Liver (tissue), 8 donors: ENCODE measurements at regions not wholly inside any gene's neighbourhood (a gene's known extent, or its start where the extent isn't known, plus 50 kb on each side); places are given as distances from the start of the nearest gene placed in this dataset.

Experiments
- DNase-seq: peaks from one replicate; pipeline ENCODE4 v3.0.0-alpha.2; 2017; ENCODE audit warnings: low spot score
- H3K27ac ChIP-seq, 2 donors: one replicate each; pipeline ENCODE4 v1.7.0; 2013; ENCODE audit warnings: inconsistent platforms in 2 of 2, low read length in 2 of 2, control low read depth in 1 of 2, low read depth in 1 of 2, mild to moderate bottlenecking in 1 of 2
- H3K27me3 ChIP-seq, 4 donors: one replicate each; pipeline versions ENCODE4 v1.6.1 to v1.7.0; 2013; ENCODE audit warnings: low read length in 3 of 4, inconsistent platforms in 1 of 4, mild to moderate bottlenecking in 1 of 4, moderate library complexity in 1 of 4; ENCODE audit not compliant: control insufficient read depth in 4 of 4, insufficient read depth in 4 of 4
- H3K36me3 ChIP-seq, 4 donors: one replicate each; pipeline versions ENCODE4 v1.6.1 to v1.7.0; 2013; ENCODE audit warnings: low read length in 3 of 4, mild to moderate bottlenecking in 3 of 4, low read depth in 1 of 4, moderate library complexity in 1 of 4; ENCODE audit not compliant: control insufficient read depth in 4 of 4, insufficient read depth in 3 of 4
- H3K4me1 ChIP-seq, 4 donors: one replicate each; pipeline versions ENCODE4 v1.6.1 to v1.7.0; 2013; ENCODE audit warnings: low read length in 3 of 4, mild to moderate bottlenecking in 3 of 4, moderate library complexity in 1 of 4; ENCODE audit not compliant: control insufficient read depth in 4 of 4, insufficient read depth in 4 of 4
- H3K4me3 ChIP-seq, 3 donors: one replicate each; pipeline versions ENCODE4 v1.6.1 to v1.7.0; 2013; ENCODE audit warnings: low read length in 3 of 3, control low read depth in 1 of 3, low read depth in 1 of 3, mild to moderate bottlenecking in 1 of 3
- H3K9ac ChIP-seq, 2 donors: one replicate each; pipeline ENCODE4 v1.7.0; 2013; ENCODE audit warnings: low read length in 2 of 2, mild to moderate bottlenecking in 2 of 2, moderate library complexity in 2 of 2, control low read depth in 1 of 2, low read depth in 1 of 2
- H3K9me3 ChIP-seq, 4 donors: one replicate each; pipeline versions ENCODE4 v1.6.1 to v1.7.0; 2013; ENCODE audit warnings: low read length in 3 of 4; ENCODE audit not compliant: control insufficient read depth in 4 of 4
- ATF3 ChIP-seq: IDR thresholded peaks from 2 replicates; pipeline ENCODE4 v1.6.1; 2016; ENCODE audit warnings: antibody characterized with exemption
- CTCF ChIP-seq: fragments of 150-350 bp; IDR thresholded peaks from 2 replicates; pipeline ENCODE4 v1.5.1; 2017; ENCODE audit warnings: improper control_type of control experiment, low read depth, low read length; ENCODE audit not compliant: missing input control
- EGR1 ChIP-seq, 2 donors: IDR thresholded peaks; 2 replicates each; pipeline ENCODE4 v1.6.1; 2016 to 2018; ENCODE audit warnings: antibody characterized with exemption in 2 of 2, low read depth in 2 of 2
- FOXA1 ChIP-seq: IDR thresholded peaks from 2 replicates; pipeline ENCODE4 v1.6.1; 2016; ENCODE audit warnings: antibody characterized with exemption
- FOXA2 ChIP-seq: IDR thresholded peaks from 2 replicates; pipeline ENCODE4 v1.6.1; 2016; ENCODE audit warnings: antibody characterized with exemption
- GABPA ChIP-seq, 2 donors: IDR thresholded peaks in 1 of 2; conservative IDR thresholded peaks in 1 of 2; 2 replicates each; pipeline ENCODE4 v1.6.1; 2016; ENCODE audit warnings: antibody characterized with exemption in 2 of 2, mild to moderate bottlenecking in 1 of 2, moderate library complexity in 1 of 2
- HNF4A ChIP-seq, 2 donors: conservative IDR thresholded peaks; 2 replicates each; pipeline ENCODE4 v1.6.1; 2016; ENCODE audit warnings: antibody characterized with exemption in 2 of 2, mild to moderate bottlenecking in 2 of 2
- HNF4G ChIP-seq: IDR thresholded peaks from 2 replicates; pipeline ENCODE4 v1.6.1; 2016; ENCODE audit warnings: antibody characterized with exemption
- MAX ChIP-seq: IDR thresholded peaks from 2 replicates; pipeline ENCODE4 v1.6.1; 2016; ENCODE audit warnings: antibody characterized with exemption
- NR2F2 ChIP-seq: IDR thresholded peaks from 2 replicates; pipeline ENCODE4 v1.6.1; 2016; ENCODE audit warnings: antibody characterized with exemption
- RAD21 ChIP-seq, 2 donors: IDR thresholded peaks; 2 replicates each; pipeline ENCODE4 v1.6.1; 2016; ENCODE audit warnings: antibody characterized with exemption in 2 of 2, mild to moderate bottlenecking in 2 of 2
- REST ChIP-seq: IDR thresholded peaks from 2 replicates; pipeline ENCODE4 v1.6.1; 2016; ENCODE audit warnings: antibody characterized with exemption, mild to moderate bottlenecking
- RXRA ChIP-seq, 2 donors: IDR thresholded peaks; 2 replicates each; pipeline ENCODE4 v1.6.1; 2017 to 2018; ENCODE audit warnings: antibody characterized with exemption in 2 of 2, mild to moderate bottlenecking in 1 of 2
- SP1 ChIP-seq: IDR thresholded peaks from 2 replicates; pipeline ENCODE4 v1.6.1; 2018; ENCODE audit warnings: antibody characterized with exemption, mild to moderate bottlenecking
- TAF1 ChIP-seq: conservative IDR thresholded peaks from 2 replicates; pipeline ENCODE4 v1.6.1; 2016; ENCODE audit warnings: antibody characterized with exemption, mild to moderate bottlenecking
- YY1 ChIP-seq: IDR thresholded peaks from 2 replicates; pipeline ENCODE4 v1.6.1; 2016; ENCODE audit warnings: antibody characterized with exemption, mild to moderate bottlenecking
- ZBTB33 ChIP-seq: IDR thresholded peaks from 2 replicates; pipeline ENCODE4 v1.6.1; 2016; ENCODE audit warnings: antibody characterized with exemption
- WGBS: extraction: QIAGEN DNeasy Blood & Tissue Kit; methylation state at CpG from one replicate; pipeline ENCODE4 v1.1.7; 2013; 5-methylcytosine and 5-hydroxymethylcytosine counted together
- donor health status: healthy.
- donor health status: healthy.
- donor health status: healthy.
- donor health status: healthy.
- donor health status: healthy.

- no peak for TF ChIP-seq SP1
- no peak for TF ChIP-seq FOXA2
- TF ChIP-seq HNF4G = no peak
- TF ChIP-seq RAD21 (IDR thresholded peaks at IDR 0.05) = no peak
- no peak for TF ChIP-seq ZBTB33
- TF ChIP-seq MAX = no peak
- no peak for TF ChIP-seq RXRA (IDR thresholded peaks at IDR 0.05)
- TF ChIP-seq FOXA1 = no peak
- TF ChIP-seq EGR1 (IDR thresholded peaks at IDR 0.05; ENCODE audit: low read depth in 2 of 2) = no peak
- no peak for TF ChIP-seq TAF1
- TF ChIP-seq ATF3 = no peak
- TF ChIP-seq REST = no peak
- TF ChIP-seq YY1 = no peak
- TF ChIP-seq GABPA (IDR thresholded peaks at IDR 0.05 in 1 of 2, conservative IDR thresholded peaks at IDR 0.05 in 1 of 2) = no peak
- H3K4me1 ChIP-seq = no peaks in the 10 kb centered on the region
- H3K27me3 ChIP-seq = no peaks in the 10 kb centered on the region
- no peak overlapping the region for H3K4me3 ChIP-seq
- H3K36me3 ChIP-seq = no peaks in the 10 kb centered on the region
- no peak overlapping the region for H3K27ac ChIP-seq
- DNase-seq = no peak
- H3K9me3 ChIP-seq = no peaks in the 10 kb centered on the region
- 69% methylated on average over 3 of the region's 3 CpGs for WGBS
- H3K9ac ChIP-seq = no peak overlapping the region
Observed at GRCh38 chr3:153343988-153344782, 182.2 kb downstream of the RAP2B start.

- H3K27me3 ChIP-seq = no peaks in the 10 kb centered on the region
- no peak overlapping the region for H3K9ac ChIP-seq
- no peak overlapping the region for H3K4me3 ChIP-seq
- 60% methylated on average over 2 of the region's 2 CpGs for WGBS
- H3K4me1 ChIP-seq = no peaks in the 10 kb centered on the region
- DNase-seq = no peak
- no peaks in the 10 kb centered on the region for H3K36me3 ChIP-seq
- no peak overlapping the region for H3K27ac ChIP-seq
- TF ChIP-seq YY1 (no peak), RXRA (IDR thresholded peaks at IDR 0.05) (no peak), NR2F2 (no peak), CTCF (no peak), HNF4A (conservative IDR thresholded peaks at IDR 0.05) (no peak), SP1 (no peak), FOXA2 (no peak), FOXA1 (no peak), RAD21 (IDR thresholded peaks at IDR 0.05) (no peak), HNF4G (no peak), MAX (no peak)
- no peaks in the 10 kb centered on the region for H3K9me3 ChIP-seq
Observed at GRCh38 chr3:153348457-153349107, 186.6 kb downstream of the RAP2B start.
